AG10803 (cell line): ENCODE measurements at regions not wholly inside any gene's neighbourhood (a gene's known extent, or its start where the extent isn't known, plus 50 kb on each side); places are given as distances from the start of the nearest gene placed in this dataset.

Experiments used
- DNase-seq: peaks from one replicate; pipeline ENCODE4 v3.0.0; 2010; ENCODE audit warnings: low read depth
- H3K4me3 ChIP-seq: 2 replicates; pipeline ENCODE4 v1.5.1; 2011; ENCODE audit warnings: mild to moderate bottlenecking, low read length, control low read depth
- CTCF ChIP-seq: conservative IDR thresholded peaks from 2 replicates; pipeline ENCODE4 v1.5.1; 2011; ENCODE audit warnings: mild to moderate bottlenecking, low read length, control low read depth, inconsistent platforms

- no peak overlapping the region for H3K4me3 ChIP-seq
- TF ChIP-seq CTCF: no peak
- no peak for DNase-seq
Observed at GRCh38 chr4:176432811-176433540, 113.2 kb downstream of the SPCS3 start.

GRCh38 chr4:176433983-176434382, 114.2 kb downstream of the SPCS3 start:
- no peak for DNase-seq
- H3K4me3 ChIP-seq: no peak overlapping the region
- TF ChIP-seq CTCF: no peak

GRCh38 chr4:176435901-176436292, 116.1 kb downstream of the SPCS3 start:
- H3K4me3 ChIP-seq: no peak overlapping the region
- peak; percentile 66 for DNase-seq
- no peak for TF ChIP-seq CTCF

GRCh38 chr4:176436293-176436973, 116.7 kb downstream of the SPCS3 start:
- DNase-seq: peak; percentile 78
- no peak overlapping the region for H3K4me3 ChIP-seq
- TF ChIP-seq CTCF: no peak

GRCh38 chr4:176437756-176438155, 118.0 kb downstream of the SPCS3 start:
- TF ChIP-seq CTCF: no peak
- no peak for DNase-seq
- no peak overlapping the region for H3K4me3 ChIP-seq

- no peak for TF ChIP-seq CTCF
- DNase-seq: peak; percentile 80
- H3K4me3 ChIP-seq: no peak overlapping the region
Observed at GRCh38 chr4:176438401-176438800, 118.6 kb downstream of the SPCS3 start.

GRCh38 chr4:176439611-176440010, 119.8 kb downstream of the SPCS3 start:
- no peak for TF ChIP-seq CTCF
- no peak overlapping the region for H3K4me3 ChIP-seq
- DNase-seq: no peak
